Sigmoid colon (tissue), 6 donors: ENCODE measurements at regions not wholly inside any gene's neighbourhood (a gene's known extent, or its start where the extent isn't known, plus 50 kb on each side); places are given as distances from the start of the nearest gene placed in this dataset.
"Not testable (repeated sequence)": the region's sequence is repeated elsewhere in the genome, so short reads cannot be mapped to it uniquely, and the experiment has no call there.

Experiments used
- DNase-seq: peaks from one replicate; pipeline ENCODE4 v3.0.0-alpha.2; 2019
- H3K27ac ChIP-seq, 4 donors: fragments of 200-600 bp; sonication (generic); one replicate each; pipeline ENCODE4 v1.5.1; 2016 to 2019; ENCODE audit warnings: mild to moderate bottlenecking in 1 of 4
- H3K27me3 ChIP-seq, 3 donors: fragments of 200-600 bp; sonication (generic); one replicate each; pipeline ENCODE4 v1.5.1; 2019; ENCODE audit warnings: mild to moderate bottlenecking in 1 of 3
- H3K36me3 ChIP-seq, 4 donors: fragments of 200-600 bp; sonication (generic); one replicate each; pipeline ENCODE4 v1.5.1; 2016 to 2019
- H3K4me1 ChIP-seq, 4 donors: fragments of 200-600 bp; sonication (generic); one replicate each; pipeline ENCODE4 v1.5.1; 2017 to 2019
- H3K4me3 ChIP-seq, 4 donors: fragments of 200-600 bp; sonication (generic); one replicate each; pipeline ENCODE4 v1.5.1; 2017 to 2019; ENCODE audit warnings: mild to moderate bottlenecking in 2 of 4, moderate library complexity in 1 of 4
- H3K9me3 ChIP-seq, 4 donors: fragments of 200-600 bp in 3 of 4; sonication (generic) in 3 of 4; one replicate each; pipeline versions ENCODE4 v1.5.1 to v1.6.1; 2013 to 2019
- CTCF ChIP-seq, 4 experiments: fragments of 450-650 bp in 3 of 4; fragments of 200-600 bp in 1 of 4; IDR thresholded peaks; one replicate each; pipeline ENCODE4 v1.5.1; 2016 to 2019; ENCODE audit warnings: antibody characterized with exemption in 4 of 4, mild to moderate bottlenecking in 3 of 4, moderate library complexity in 2 of 4
- EP300 ChIP-seq, 4 donors: sonication (generic); formaldehyde crosslinking; IDR thresholded peaks; one replicate each; pipeline ENCODE4 v1.6.1; 2017; ENCODE audit warnings: antibody characterized with exemption in 4 of 4
- POLR2A ChIP-seq, 2 donors: fragments of 450-650 bp; IDR thresholded peaks; one replicate each; pipeline ENCODE4 v1.6.1; 2016; ENCODE audit warnings: antibody characterized with exemption in 2 of 2, mild to moderate bottlenecking in 2 of 2, moderate library complexity in 2 of 2
- POLR2AphosphoS5 ChIP-seq, 4 donors: sonication (generic); formaldehyde crosslinking; IDR thresholded peaks; one replicate each; pipeline ENCODE4 v1.6.1; 2017; ENCODE audit warnings: antibody characterized with exemption in 4 of 4
- WGBS, 2 donors: extraction: QIAGEN DNeasy Blood & Tissue Kit; methylation state at CpG; one replicate each; pipeline ENCODE4 v1.1.7; 2013; 5-methylcytosine and 5-hydroxymethylcytosine counted together
- intact Hi-C: fragments of 100-400 bp; cut with DNase I; formaldehyde crosslinking; loops from one replicate; pipeline ENCODE4 v1.15.1; 2023
- donor health status: healthy with polysubstance abuse.
- donor health status: healthy.

- TF ChIP-seq POLR2AphosphoS5 (IDR thresholded peaks at IDR 0.05) (no peak), EP300 (IDR thresholded peaks at IDR 0.05) (no peak), POLR2A (IDR thresholded peaks at IDR 0.05) (no peak), CTCF (IDR thresholded peaks at IDR 0.05) (no peak)
- Histone ChIP-seq H3K4me1 (no peaks in the 10 kb centered on the region), H3K9me3 (peaks cover 0 to 3% (median 1%) of the 10 kb centered on the region in 4 donors), H3K4me3 (no peak overlapping the region), H3K36me3 (no peaks in the 10 kb centered on the region), H3K27me3 (peaks cover 0 to 3% (median 0%) of the 10 kb centered on the region in 3 donors), H3K27ac (no peak overlapping the region)
- intact Hi-C loops = no loop called here
- WGBS, 2 donors = 85 to 89% methylated on average over 12 of the region's 12 CpGs
- DNase-seq = peak; percentile 28
These were observed 78.3 kb downstream of the CRLF2 start for GRCh38 chrX:1134156-1134555.

- DNase-seq = peak; percentile 22
- Histone ChIP-seq H3K36me3 (no peaks in the 10 kb centered on the region), H3K27ac (no peak overlapping the region), H3K27me3 (peaks cover 0 to 25% (median 19%) of the 10 kb centered on the region in 3 donors), H3K4me1 (no peaks in the 10 kb centered on the region), H3K4me3 (no peak overlapping the region), H3K9me3 (peaks cover 0 to 5% (median 1%) of the 10 kb centered on the region in 4 donors)
- intact Hi-C loops = no loop called here
- WGBS, 2 donors = 45 to 80% methylated on average over 3 of the region's 3 CpGs
- no peak for TF ChIP-seq POLR2A (IDR thresholded peaks at IDR 0.05)
- TF ChIP-seq POLR2AphosphoS5 (IDR thresholded peaks at IDR 0.05) = no peak
- no peak for TF ChIP-seq EP300 (IDR thresholded peaks at IDR 0.05)
- no peak for TF ChIP-seq CTCF (IDR thresholded peaks at IDR 0.05)
These were observed 85.7 kb downstream of the CRLF2 start for GRCh38 chrX:1126738-1127137.

- intact Hi-C loops = no loop called here
- TF ChIP-seq POLR2AphosphoS5 (IDR thresholded peaks at IDR 0.05) (no peak), POLR2A (IDR thresholded peaks at IDR 0.05) (no peak), EP300 (IDR thresholded peaks at IDR 0.05) (no peak), CTCF (IDR thresholded peaks at IDR 0.05) (no peak)
- Histone ChIP-seq H3K27ac (no peak overlapping the region), H3K27me3 (peaks cover 0 to 28% (median 19%) of the 10 kb centered on the region in 3 donors), H3K36me3 (no peaks in the 10 kb centered on the region), H3K4me3 (no peak overlapping the region), H3K4me1 (no peaks in the 10 kb centered on the region), H3K9me3 (peaks cover 0 to 5% (median 0%) of the 10 kb centered on the region in 4 donors)
- no peak for DNase-seq
- 78% methylated on average over 11 of the region's 11 CpGs for WGBS, 2 donors
These were observed 87.9 kb downstream of the CRLF2 start for GRCh38 chrX:1124531-1124930.

GRCh38 chrX:1122851-1123250 is 89.6 kb downstream of the CRLF2 start:
- peaks cover 0 to 28% (median 19%) of the 10 kb centered on the region in 3 donors for H3K27me3 ChIP-seq
- WGBS, 2 donors = 92 to 94% methylated on average over 12 of the region's 12 CpGs
- H3K4me3 ChIP-seq, H3K4me1 ChIP-seq, DNase-seq, H3K27ac ChIP-seq, H3K36me3 ChIP-seq, H3K9me3 ChIP-seq, intact Hi-C loops: not testable (repeated sequence)

GRCh38 chrX:1119275-1119674 is 93.2 kb downstream of the CRLF2 start:
- Histone ChIP-seq H3K9me3 (peaks cover 0 to 5% (median 0%) of the 10 kb centered on the region in 4 donors), H3K27ac (no peak overlapping the region), H3K4me1 (no peaks in the 10 kb centered on the region), H3K27me3 (peaks cover 0 to 24% (median 13%) of the 10 kb centered on the region in 3 donors), H3K4me3 (no peak overlapping the region), H3K36me3 (no peaks in the 10 kb centered on the region)
- TF ChIP-seq POLR2AphosphoS5 (IDR thresholded peaks at IDR 0.05) (no peak), POLR2A (IDR thresholded peaks at IDR 0.05) (no peak), EP300 (IDR thresholded peaks at IDR 0.05) (no peak), CTCF (IDR thresholded peaks at IDR 0.05) (no peak)
- intact Hi-C loops = no loop called here
- no peak for DNase-seq
- 38 to 43% methylated on average over 2 of the region's 2 CpGs for WGBS, 2 donors
